ENCODE measurements at regions not wholly inside any gene's neighbourhood (a gene's known extent, or its start where the extent isn't known, plus 50 kb on each side); places are given as distances from the start of the nearest gene placed in this dataset.

DNA sequence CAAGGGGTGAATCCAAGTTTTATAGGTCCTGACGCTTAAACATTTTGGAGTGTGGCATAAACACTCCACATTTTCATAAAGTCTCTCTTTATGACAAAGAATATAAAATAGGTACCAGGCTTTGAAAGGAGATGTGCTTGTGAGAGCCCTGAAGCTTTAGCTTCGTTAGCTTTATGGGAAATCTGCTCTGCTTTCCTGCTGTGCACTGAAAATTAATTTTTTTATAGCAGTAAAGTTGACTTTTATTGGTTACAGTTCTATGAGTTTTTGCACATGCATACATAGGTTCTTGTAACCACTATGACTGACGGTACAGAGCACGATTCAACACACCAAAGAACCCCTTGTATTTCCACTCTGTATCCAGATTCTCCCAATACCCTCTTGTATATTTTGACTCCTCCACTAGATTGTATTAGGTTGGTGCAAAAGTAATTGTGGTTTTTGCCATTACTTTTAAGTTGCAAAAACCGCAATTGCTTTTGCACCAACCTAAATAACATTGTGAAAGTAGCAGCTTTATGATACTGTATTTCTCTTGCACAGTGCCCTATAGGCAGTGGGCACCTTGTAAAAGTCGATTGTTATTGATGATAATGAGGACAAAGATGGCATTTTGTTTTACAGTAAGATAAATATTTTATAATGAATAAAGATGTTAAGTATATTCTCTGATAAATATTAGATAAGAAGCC is 145.2 kb upstream of the AKIRIN2 start:
- no peak for DNase-seq

DNA sequence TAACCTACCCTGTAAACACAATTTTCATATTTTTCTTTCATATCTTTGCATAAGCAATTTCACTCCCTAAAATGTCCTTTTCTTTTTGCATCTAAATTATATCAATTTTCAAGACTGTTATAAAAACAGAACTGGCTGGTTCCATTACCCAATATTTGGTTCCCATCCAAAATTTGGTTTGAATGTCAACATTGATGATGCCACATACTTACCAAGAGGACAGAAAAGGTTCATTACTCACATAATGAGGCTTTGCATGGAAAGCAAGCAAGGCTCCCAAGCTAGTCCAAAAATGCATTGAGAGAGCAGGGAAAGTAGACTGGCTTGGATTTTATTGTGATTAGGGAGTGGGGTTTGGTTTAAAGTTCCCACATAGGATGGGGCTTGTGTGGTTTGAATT is 144.4 kb upstream of the AKIRIN2 start:
- no peak for DNase-seq

- DNase-seq, result no peak
These were observed 138.3 kb upstream of the AKIRIN2 start for GRCh38 chr6:87840324-87840723.

DNA sequence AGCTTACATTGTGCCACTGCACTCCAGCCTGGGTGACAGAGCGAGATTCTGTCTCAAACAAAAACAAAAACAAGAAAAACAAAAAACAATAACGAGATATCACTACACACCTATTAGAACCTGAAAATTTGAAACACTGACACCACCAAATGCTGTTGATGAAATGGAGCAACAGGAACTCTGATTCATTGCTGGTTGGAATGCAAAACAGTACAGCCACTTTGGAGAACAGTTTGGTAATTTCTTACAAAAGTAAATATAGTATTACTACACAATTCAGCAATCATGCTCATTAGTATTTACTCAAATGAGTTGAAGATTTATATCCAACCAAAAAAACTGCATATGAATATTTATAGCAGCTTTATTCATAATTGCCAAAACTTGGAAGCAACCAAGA is 135.8 kb upstream of the AKIRIN2 start:
- no peak for DNase-seq

GRCh38 chr6:87837444-87837843 is 135.4 kb upstream of the AKIRIN2 start:
- no peak for DNase-seq

GRCh38 chr6:87832025-87832825 is 130.2 kb upstream of the AKIRIN2 start:
- no peak for DNase-seq

DNA sequence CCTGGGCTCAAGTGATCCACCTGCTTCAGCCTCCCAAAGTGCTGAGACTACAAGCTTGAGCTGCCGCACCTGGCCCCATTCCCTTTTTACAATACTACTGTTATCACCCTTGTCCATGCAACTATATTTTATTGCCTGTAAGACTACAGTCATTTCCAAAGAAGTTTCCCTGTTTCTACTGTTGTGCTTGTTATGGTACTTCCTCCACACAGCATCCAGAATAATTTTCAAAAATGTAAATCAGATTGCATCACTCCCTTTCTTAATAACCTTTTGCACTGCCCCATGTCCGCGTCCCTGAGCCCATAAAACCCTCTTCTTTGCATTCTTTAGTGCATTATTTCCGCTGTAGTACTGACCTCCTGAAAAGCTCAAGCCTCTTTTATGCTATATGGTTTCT is 128.9 kb upstream of the AKIRIN2 start:
- no peak for DNase-seq

DNA sequence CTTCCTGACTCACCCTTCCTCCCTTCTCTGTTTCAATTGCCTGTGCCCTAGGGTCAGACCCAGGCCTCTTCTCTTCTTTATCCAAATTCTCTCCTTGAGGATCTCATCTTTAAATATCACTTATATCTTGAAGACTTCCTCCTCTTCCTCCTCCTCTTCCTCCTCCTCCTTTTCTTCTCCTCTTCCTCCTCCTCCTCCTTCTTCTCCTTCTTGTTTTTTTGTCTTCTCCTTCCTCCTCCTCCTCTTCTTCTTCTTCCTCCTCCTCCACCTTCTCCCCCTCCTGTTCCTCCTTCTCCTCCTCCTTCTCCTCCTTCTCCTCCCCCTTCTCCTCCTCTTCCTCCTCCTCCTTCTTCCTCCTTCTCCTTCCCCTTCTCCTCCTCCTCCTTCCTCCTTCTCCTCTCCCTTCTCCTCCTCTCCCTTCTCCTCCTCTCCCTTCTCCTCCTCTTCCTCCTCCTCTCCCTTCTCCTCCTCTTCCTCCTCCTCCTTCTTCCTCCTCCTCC is 127.6 kb upstream of the AKIRIN2 start:
- no peak for DNase-seq

DNA sequence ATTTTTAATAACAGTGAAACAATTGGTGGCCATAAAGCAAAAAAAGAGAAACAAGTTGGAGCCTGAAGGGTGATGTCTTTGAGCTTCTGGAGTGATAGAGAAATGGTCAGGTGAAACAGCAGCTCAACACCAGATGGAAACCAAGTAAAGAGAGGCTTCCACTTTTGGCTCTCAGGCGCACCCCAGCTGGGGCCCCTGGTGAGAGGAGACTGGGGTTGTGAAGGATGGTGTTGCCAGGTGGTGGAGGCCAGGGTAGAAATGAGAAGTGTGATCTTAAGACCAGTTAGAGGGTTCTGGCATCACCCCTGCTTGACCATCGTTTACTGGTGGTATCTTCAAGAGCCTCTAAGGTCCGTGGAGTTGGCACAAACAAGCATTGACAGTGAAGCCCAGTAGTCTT is 126.0 kb upstream of the AKIRIN2 start:
- DNase-seq, result no peak

DNA sequence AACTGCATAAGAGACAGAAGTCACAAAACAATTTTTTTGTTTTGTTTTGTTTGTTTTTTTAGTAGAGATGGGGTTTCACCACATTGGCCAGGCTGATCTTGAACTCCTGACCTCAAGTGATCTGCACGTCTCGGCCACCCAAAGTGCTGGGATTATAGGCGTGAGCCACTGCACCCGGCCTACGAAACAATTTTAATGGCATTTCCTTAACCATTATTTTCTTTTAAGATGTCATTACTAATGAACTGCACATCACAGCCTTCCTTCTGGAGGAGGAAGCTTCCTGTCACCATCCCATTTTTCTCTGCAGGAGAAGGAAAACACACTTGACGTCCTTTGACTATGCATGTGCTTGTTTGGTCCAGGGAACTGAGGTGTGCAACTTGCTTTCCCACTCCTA is 125.3 kb upstream of the AKIRIN2 start:
- DNase-seq, result no peak

DNA sequence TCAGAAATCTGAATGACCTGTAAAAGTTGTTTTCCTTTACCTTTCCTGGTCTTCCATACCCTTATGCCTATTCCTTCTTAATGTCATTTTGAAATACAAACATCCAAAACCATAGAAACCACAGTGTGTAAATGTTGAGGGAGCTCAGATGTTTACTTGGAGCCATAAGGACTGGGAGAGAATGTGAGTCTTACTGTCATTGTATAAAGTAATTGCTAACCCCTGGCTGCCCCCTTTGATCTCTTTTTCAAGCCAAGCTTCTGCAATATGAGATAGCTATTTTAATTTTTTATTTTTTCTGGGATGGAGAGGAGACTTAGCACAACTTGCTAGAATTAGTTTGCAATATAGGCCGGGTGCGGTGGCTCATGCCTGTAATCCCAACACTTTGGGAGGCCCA is 124.4 kb upstream of the AKIRIN2 start:
- DNase-seq, result no peak

DNA sequence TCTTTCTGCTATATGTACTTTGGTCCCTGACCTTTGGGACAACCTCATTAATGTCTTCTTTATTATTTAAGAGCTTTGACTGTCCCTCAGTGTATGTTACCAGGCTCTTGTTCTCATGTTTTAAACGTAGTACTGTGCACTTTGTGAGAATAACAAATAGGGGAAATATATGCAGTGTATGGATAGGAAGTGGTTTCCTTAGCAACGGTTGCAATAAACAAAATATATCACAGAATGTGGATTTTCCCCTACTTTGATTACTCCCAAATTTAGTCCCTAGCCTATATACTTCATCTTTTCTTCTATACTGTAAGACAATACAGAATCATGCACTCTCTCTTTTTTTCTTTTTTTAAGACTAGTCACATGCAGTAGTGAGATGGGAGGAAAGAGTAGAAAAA is 123.8 kb upstream of the AKIRIN2 start:
- no peak for DNase-seq

GRCh38 chr6:87824958-87825491 is 123.0 kb upstream of the AKIRIN2 start:
- no peak for DNase-seq

GRCh38 chr6:87822011-87822410 is 120.0 kb upstream of the AKIRIN2 start:
- DNase-seq, result no peak

GRCh38 chr6:87820343-87820984 is 118.4 kb upstream of the AKIRIN2 start:
- DNase-seq, result no peak

GRCh38 chr6:87817183-87817582 is 115.2 kb upstream of the AKIRIN2 start:
- no peak for DNase-seq

DNA sequence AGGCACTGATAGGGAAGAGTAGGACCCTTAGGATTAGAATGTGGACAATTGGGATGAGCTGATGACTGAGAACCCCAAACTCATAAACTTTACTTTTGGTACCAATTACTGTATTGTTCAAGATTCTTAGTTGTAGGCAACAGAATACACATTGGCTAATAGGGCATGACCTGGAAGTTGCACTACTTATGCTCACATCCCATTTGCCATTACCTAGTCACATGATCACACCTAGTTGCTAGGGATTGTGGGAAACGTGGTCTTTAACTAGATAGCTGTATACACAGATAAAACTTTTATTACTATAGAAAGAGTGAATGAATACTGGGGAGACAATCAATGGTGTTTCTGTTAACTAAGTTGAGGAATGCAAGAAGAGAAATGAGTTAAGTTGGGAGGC is 113.4 kb upstream of the AKIRIN2 start:
- DNase-seq, result no peak

GRCh38 chr6:87808005-87808757 is 106.1 kb upstream of the AKIRIN2 start:
- DNase-seq, result no peak

GRCh38 chr6:87807475-87807874 is 105.4 kb upstream of the AKIRIN2 start:
- no peak for DNase-seq

- DNase-seq, result no peak
These were observed 104.6 kb upstream of the AKIRIN2 start for GRCh38 chr6:87806635-87807034.

DNA sequence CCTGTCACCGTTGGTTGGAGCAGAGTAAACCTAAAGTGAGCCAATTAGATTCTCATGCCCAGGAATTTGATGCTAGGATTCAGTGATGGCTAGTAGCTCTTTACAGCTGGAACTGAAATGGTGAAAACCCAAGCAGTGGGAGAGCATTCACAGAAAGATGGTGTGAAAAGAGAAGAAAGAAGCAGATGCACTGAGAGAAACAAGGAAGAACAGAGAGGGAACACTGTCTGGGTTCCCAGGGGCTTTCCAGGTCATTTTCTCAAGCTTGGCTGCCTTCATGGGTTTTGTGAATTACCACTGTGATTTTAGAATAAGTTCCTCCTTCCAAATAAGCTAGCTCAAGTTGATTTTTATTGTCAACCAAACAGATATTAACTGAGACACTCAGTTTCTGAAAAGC is 104.1 kb upstream of the AKIRIN2 start:
- no peak for DNase-seq

DNA sequence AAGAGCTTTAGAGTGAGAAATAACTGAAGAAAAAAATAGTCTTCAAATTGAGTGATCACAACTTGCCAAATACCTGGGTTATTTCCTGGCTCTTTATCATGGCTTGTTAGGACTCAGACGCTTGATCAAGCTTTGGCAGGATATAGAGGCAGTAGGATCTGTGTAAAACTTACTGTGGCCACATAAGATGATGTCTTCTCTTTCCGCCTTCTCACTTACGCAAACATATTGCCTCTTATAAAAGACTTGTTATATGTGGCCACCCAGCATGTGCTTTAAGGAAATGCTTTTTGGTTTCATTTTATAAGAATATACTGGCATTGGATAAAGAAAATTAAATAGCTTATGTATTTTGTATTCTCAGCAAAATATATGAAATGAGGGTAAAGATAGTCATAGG is 101.8 kb upstream of the AKIRIN2 start:
- no peak for DNase-seq

- no peak for DNase-seq
These were observed 97.6 kb upstream of the AKIRIN2 start for GRCh38 chr6:87799651-87800050.

All from activated effector memory CD4-positive, alpha-beta T cell treated with anti-CD3 and anti-CD28 coated beads, Interleukin-2, amount 50 U/mL, for 16 hours (primary cell).